ENCODE measurements at regions not wholly inside any gene's neighbourhood (a gene's known extent, or its start where the extent isn't known, plus 50 kb on each side); places are given as distances from the start of the nearest gene placed in this dataset.
"Not testable (repeated sequence)": the region's sequence is repeated elsewhere in the genome, so short reads cannot be mapped to it uniquely, and the experiment has no call there.

DNA sequence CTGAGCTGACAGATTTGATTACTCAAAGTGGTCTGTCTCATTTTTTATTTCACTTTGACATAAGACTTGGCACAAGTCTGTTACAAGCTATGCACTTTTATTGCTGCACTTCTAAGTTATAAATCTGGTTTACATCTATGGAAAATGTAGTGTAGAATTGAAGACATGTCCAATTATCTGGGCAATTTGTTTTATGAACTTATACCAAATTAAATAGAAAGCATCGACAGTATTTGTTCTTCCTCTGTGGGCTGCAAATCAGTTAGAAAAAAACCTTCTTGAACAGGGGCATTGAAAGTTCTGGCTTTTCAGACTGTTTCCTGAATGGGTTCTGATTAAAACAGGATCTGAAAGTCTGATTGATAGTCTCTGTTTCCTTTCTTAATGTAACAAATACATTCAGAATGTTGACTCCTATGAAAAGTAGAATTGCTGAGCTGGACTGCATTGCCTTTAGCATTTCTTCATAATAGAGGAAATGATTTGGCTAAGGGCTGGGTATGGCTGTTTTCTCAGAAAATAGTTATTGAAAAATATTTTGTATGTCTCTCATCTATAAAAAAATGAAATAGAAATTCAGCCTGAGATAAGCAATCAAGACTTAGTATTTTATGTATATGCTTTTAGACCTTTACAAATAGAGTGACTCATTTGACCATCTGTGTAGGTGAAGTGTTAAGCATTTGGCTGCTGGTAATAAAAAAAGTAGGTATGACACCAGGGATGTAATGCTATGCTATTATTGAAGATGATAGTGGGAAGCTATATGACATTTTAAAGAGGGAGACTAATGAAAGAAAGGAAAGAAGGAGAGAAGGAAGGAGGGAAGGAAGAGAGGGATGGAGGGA is 210.9 kb upstream of the SPRY2 start:
- no peak for DNase-seq

- DNase-seq: no peak
These were observed 210.1 kb upstream of the SPRY2 start for GRCh38 chr13:80550971-80551441.

GRCh38 chr13:80548915-80549314 is 208.0 kb upstream of the SPRY2 start:
- DNase-seq: no peak

DNA sequence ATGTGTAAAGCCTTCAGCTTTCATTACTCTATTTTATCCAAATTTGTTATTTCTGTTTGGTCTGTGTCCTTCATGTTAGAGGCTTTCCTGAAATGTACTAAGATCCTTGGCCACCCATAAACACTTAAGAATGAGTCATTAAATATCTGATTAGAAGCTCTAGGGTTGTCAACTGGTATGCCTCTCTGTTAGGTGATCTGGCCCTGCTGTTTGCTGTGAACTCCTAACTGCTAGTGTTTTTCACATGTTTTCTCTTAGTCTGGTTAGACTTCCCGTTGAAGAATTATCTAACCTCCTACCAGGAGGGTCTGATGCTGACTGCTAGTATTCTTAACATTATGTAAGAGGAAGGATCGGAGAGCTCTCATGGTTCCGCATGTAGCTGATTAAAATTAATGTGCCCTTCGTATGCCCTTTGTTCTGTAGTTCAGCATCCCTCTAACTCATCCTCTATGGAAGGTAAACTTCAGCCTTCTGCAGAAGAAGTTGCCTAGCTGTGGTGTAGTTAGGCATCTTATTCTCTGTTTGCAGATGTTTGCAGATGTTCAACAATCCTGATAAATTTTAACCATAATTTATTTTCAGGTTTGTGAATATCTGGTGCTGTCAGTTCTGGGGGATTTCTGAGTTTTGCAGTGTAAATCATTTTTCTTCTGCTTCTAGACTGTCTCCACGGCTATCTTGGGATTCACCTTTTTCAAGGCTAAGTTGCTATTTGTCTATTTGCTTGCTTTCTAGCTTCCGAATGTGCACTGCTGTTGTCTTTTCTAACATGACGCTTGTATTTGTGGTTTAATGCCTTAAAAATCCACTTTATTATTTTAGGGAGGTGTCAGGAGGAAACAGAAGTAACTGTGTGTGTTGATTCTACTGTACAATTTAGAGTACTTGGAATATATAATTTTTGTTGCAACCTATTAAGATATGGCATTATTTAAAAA is 207.2 kb upstream of the SPRY2 start:
- DNase-seq: no peak

- no peak for DNase-seq
These were observed 206.4 kb upstream of the SPRY2 start for GRCh38 chr13:80547341-80547740.

GRCh38 chr13:80533175-80533574 is 192.2 kb upstream of the SPRY2 start:
- DNase-seq: no peak

DNA sequence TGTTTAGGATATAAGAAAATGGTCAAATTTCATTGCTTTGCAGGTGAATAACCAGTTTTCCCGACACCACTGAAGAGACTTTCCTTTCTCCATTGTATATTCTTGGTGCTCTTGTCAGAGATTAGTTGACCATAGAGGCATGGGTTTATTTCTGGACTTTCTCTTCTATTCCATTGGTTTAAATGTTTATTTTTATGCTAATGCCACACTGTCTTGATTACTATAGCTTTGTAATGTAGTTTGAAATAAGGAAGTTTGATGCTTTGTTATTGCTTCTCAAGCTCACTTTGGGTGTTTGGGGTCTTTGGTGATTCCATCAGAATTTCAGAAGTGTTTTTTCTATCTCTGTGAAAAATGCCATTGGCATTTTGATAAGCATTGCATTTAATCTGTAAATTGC is 190.0 kb upstream of the SPRY2 start:
- DNase-seq: no peak

- no peak for DNase-seq
These were observed 189.3 kb upstream of the SPRY2 start for GRCh38 chr13:80530191-80530590.

- no peak for DNase-seq
These were observed 188.8 kb upstream of the SPRY2 start for GRCh38 chr13:80529734-80530133.

DNA sequence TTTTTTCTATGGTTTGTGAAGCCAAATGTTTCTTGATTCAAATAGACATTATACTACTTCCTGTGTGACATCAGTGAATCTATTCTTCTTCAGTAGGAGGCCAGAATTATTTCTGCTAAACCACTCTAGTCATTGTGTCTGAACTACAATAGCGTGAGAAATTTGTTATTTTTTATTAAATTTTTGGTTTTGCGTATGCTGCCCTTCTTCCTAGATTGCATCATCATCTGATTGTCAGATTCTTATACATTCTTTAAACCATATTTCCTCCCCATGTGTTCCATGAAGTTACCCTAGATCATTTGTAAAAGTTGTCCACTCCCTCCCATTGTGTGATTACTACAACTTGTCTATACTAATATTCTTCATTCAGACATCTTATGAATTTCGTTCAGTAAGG is 187.8 kb upstream of the SPRY2 start:
- no peak for DNase-seq

DNA sequence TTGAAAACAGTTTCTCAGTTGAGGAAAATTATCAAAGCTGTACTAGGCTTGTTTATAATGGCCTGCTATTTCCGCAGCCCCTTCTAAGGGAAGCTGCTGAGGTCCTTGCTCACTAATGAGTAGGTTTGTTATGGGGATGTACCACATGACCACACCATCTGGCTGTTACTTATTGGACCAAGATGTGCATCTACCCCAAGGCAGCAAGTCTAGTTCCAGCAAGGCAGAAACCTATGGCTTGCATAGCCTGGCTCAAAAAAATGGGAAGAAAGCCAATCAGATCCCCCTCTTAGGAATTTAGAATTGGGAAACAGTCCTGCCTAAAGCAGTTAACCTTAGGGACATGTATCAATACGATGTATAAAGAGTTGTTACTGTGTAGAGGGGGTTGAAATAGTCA is 186.5 kb upstream of the SPRY2 start:
- no peak for DNase-seq

GRCh38 chr13:80524447-80525215 is 183.7 kb upstream of the SPRY2 start:
- DNase-seq: no peak

DNA sequence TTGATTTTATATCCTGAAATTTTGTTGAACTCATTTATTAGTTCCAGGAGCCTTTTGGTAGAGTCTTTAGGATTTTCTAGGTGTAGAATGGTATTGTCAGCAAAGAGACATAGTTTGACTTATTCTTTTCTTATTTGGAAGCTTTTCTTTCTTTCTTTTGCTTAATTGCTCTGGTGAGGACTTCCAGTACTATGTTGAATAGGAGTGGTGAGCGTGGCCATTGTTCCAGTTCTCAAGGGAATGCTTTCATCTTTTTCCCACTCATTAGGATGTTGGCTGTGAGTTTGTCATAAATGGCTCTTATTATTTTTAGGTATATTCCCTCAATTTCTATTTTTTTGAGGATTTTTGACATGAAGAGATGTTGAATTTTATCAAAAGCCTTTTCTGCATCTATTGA is 182.2 kb upstream of the SPRY2 start:
- DNase-seq: no peak

DNA sequence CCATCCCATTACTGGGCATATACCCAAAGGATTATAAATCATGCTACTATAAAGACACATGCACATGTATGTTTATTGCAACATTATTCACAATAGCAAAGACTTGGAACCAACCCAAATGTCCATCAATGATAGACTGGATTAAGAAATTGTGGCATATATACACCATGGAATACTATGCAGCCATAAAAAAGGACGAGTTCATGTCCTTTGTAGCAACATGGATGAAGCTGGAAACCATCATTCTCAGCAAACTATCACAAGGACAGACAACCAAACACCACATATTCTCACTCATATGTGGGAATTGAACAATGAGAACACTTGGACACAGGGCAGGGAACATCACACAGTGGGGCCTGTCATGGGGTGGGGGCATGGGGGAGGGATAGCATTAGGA is 181.5 kb upstream of the SPRY2 start:
- DNase-seq: not testable (repeated sequence)

DNA sequence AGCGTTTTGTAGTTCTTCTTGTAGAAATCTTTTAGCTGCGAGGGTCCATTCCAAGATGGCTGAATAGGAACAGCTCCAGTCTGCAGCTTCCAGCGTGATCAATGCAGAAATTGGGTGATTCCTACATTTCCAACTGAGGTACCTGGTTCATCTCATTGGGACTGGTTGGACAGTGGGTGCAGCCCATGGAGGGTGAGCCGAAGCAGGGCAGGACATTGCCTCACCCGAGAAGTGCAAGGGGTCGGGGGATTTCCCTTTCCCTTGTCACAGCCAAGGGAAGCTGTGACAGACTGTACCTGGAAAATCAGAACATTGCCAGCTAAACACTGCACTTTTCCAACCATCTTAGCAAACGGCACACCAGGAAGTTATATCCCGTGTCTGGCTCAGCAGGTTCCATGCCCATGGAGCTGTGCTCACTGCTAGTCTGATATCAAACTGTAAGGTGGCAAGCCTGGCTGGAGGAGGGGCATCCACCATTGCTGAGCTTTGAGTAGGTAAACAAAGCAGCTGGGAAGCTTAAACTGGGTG is 176.0 kb upstream of the SPRY2 start:
- no peak for DNase-seq

- DNase-seq: no peak
These were observed 174.4 kb upstream of the SPRY2 start for GRCh38 chr13:80515296-80515695.

- DNase-seq: no peak
These were observed 172.3 kb upstream of the SPRY2 start for GRCh38 chr13:80513196-80513595.

- DNase-seq: no peak
These were observed 169.8 kb upstream of the SPRY2 start for GRCh38 chr13:80510686-80511085.

- no peak for DNase-seq
These were observed 168.3 kb upstream of the SPRY2 start for GRCh38 chr13:80509264-80509663.

DNA sequence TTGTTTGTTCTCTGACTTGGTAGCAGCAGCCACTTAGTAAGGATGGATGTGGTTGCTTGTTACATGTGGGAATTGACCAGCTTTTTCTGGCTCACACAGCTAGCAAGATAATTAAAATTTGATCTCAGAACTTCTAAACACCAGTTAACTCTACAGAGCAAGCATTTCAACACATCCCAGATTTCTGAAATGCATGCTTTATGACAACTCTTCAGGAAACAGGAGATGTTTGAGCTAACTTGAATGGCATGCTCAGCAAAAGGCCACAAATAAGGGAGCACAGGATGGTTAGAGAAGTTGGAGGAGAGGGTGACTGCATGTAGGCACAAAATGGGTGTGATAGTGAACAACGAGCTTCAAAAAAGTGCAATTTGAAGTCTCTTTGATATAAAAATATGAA is 167.1 kb upstream of the SPRY2 start:
- DNase-seq: no peak

DNA sequence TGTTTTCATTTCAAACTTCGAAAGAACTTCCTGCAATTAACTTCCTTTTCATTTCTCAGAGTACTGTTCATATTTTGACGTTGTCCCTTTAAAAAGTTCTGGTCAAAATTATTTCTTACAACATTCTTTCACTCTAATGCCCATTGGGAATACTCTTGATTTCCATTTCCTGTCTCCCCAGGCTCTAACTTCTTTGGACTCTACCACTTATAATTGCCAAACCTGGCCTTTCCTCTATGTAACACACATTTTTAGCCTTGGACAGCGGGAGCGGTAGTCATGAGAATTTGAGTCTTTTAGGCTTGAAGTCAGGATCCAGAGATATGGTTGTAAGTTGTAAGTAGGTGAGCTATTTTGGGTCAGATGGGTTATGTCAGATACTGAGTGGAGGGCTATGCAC is 163.5 kb upstream of the SPRY2 start:
- no peak for DNase-seq

DNA sequence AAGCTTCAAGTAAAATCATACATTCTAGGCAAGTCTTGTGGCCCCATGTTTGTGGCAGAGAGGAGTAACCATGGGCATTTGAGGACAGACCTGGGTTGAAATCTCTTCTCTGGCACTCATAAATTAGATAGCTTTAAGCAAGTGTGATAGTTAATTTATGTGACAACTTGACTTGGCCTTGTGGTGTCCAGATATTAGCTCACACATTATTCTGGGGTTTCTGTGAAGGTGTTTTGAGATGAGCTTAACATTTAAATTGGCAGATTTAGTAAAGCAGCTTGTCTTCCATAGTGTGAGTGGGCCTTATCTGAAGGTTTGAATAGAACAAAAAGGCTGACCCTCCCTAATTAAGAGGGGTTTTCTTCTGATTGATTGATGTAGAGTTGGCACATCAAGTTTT is 161.4 kb upstream of the SPRY2 start:
- DNase-seq: no peak

DNA sequence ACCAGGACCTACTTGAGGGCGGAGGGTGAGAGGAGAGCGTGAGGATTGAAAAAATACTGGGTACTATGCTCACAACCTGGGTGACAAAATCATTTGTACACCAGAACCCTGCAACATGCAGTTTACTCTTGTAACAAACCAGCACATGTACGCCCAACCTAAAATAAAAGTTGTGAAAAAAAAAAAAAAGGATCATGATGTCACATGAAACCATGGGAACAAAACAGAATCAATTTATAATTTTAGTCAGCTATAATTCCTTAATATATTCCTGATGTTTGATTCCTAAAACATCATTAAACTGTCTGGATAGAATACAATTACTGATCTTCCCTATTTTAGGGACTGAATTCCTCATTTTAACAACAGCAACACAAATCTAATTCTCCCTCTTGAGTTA is 160.6 kb upstream of the SPRY2 start:
- DNase-seq: no peak

Measured in activated naive CD4-positive, alpha-beta T cell treated with anti-CD3 and anti-CD28 coated beads, Interleukin-2, amount 50 U/mL, for 16 hours (primary cell).